Ascending aorta (tissue), 2 donors: ENCODE measurements at regions not wholly inside any gene's neighbourhood (a gene's known extent, or its start where the extent isn't known, plus 50 kb on each side); places are given as distances from the start of the nearest gene placed in this dataset.

Experiments
- DNase-seq, 2 donors: peaks; one replicate each; pipeline ENCODE4 v3.0.0-alpha.2; 2019; ENCODE audit warnings: low spot score in 2 of 2
- H3K27ac ChIP-seq, 2 donors: fragments of 200-600 bp; sonication (generic); one replicate each; pipeline ENCODE4 v1.5.1; 2016 to 2017; ENCODE audit warnings: mild to moderate bottlenecking in 1 of 2
- H3K27me3 ChIP-seq: fragments of 200-600 bp; sonication (generic); one replicate; pipeline ENCODE4 v1.5.1; 2017
- H3K36me3 ChIP-seq, 2 donors: fragments of 200-600 bp; sonication (generic); one replicate each; pipeline ENCODE4 v1.5.1; 2016
- H3K4me1 ChIP-seq, 2 donors: fragments of 200-600 bp; sonication (generic); one replicate each; pipeline ENCODE4 v1.5.1; 2016 to 2017; ENCODE audit warnings: mild to moderate bottlenecking in 1 of 2
- H3K4me3 ChIP-seq, 2 donors: fragments of 200-600 bp; sonication (generic); one replicate each; pipeline ENCODE4 v1.5.1; 2016 to 2017; ENCODE audit warnings: mild to moderate bottlenecking in 1 of 2
- H3K9me3 ChIP-seq, 2 donors: fragments of 200-600 bp; sonication (generic); one replicate each; pipeline ENCODE4 v1.5.1; 2016
- CTCF ChIP-seq, 3 experiments: fragments of 200-600 bp in 2 of 3; fragments of 450-650 bp in 1 of 3; sonication (generic) in 2 of 3; IDR thresholded peaks; one replicate each; pipeline ENCODE4 v1.5.1; 2016 to 2019; ENCODE audit warnings: antibody characterized with exemption in 3 of 3, mild to moderate bottlenecking in 1 of 3, moderate library complexity in 1 of 3
- intact Hi-C: fragments of 100-400 bp; cut with DNase I; formaldehyde crosslinking; loops from one replicate; pipeline ENCODE4 v1.15.1; 2023

- H3K4me3 ChIP-seq = no peak overlapping the region
- no peaks in the 10 kb centered on the region for H3K4me1 ChIP-seq
- H3K36me3 ChIP-seq = no peaks in the 10 kb centered on the region
- no peaks in the 10 kb centered on the region for H3K27me3 ChIP-seq
- no peak for DNase-seq
- intact Hi-C loops = no loop called here
- H3K9me3 ChIP-seq = peaks cover 0 to 7% of the 10 kb centered on the region in 2 donors
- H3K27ac ChIP-seq = no peak overlapping the region
- no peak for TF ChIP-seq CTCF (IDR thresholded peaks at IDR 0.05)
Measured at GRCh38 chr2:139645617-139646016, 865.4 kb upstream of the NXPH2 start.

- no peaks in the 10 kb centered on the region for H3K36me3 ChIP-seq
- no peaks in the 10 kb centered on the region for H3K27me3 ChIP-seq
- TF ChIP-seq CTCF (IDR thresholded peaks at IDR 0.05) = no peak
- intact Hi-C loops = no loop called here
- no peak overlapping the region for H3K4me3 ChIP-seq
- no peaks in the 10 kb centered on the region for H3K4me1 ChIP-seq
- DNase-seq = no peak
- H3K27ac ChIP-seq = no peak overlapping the region
- H3K9me3 ChIP-seq = peaks cover 0 to 7% of the 10 kb centered on the region in 2 donors
Measured at GRCh38 chr2:139643139-139643538, 862.9 kb upstream of the NXPH2 start.

- H3K27me3 ChIP-seq = no peaks in the 10 kb centered on the region
- TF ChIP-seq CTCF (IDR thresholded peaks at IDR 0.05) = no peak
- H3K4me1 ChIP-seq = no peaks in the 10 kb centered on the region
- no peak overlapping the region for H3K4me3 ChIP-seq
- H3K27ac ChIP-seq = no peak overlapping the region
- no peaks in the 10 kb centered on the region for H3K36me3 ChIP-seq
- intact Hi-C loops = no loop called here
- no peaks in the 10 kb centered on the region for H3K9me3 ChIP-seq
- DNase-seq = no peak
Measured at GRCh38 chr2:139631966-139632365, 851.8 kb upstream of the NXPH2 start.

DNA sequence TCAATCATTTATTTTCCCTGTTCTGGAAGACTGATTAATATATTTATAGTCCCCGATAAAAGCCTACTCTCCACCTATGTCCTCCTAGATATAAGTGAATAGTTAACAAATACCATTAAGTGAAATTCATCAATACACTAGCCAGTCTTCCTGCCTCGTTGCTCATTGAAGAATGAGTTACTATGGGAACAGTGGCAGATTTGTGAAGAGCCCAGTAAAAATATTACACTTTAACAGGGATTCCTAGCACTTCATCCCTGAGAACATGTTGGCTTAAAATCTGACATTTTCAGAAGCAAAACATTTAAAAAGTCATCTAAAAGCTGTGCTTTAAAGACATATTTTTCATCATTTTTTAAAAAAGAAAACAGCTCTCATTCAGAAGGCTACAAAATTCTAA, 848.7 kb upstream of the NXPH2 start:
- H3K36me3 ChIP-seq = no peaks in the 10 kb centered on the region
- no peak for TF ChIP-seq CTCF (IDR thresholded peaks at IDR 0.05)
- no peak overlapping the region for H3K4me3 ChIP-seq
- no peak for DNase-seq
- no peaks in the 10 kb centered on the region for H3K4me1 ChIP-seq
- H3K9me3 ChIP-seq = no peaks in the 10 kb centered on the region
- H3K27me3 ChIP-seq = no peaks in the 10 kb centered on the region
- H3K27ac ChIP-seq = no peak overlapping the region
- intact Hi-C loops = no loop called here

GRCh38 chr2:139626128-139626527, 845.9 kb upstream of the NXPH2 start:
- H3K4me3 ChIP-seq = no peak overlapping the region
- TF ChIP-seq CTCF (IDR thresholded peaks at IDR 0.05) = no peak
- intact Hi-C loops = no loop called here
- H3K36me3 ChIP-seq = no peaks in the 10 kb centered on the region
- H3K4me1 ChIP-seq = no peaks in the 10 kb centered on the region
- no peak for DNase-seq
- no peaks in the 10 kb centered on the region for H3K9me3 ChIP-seq
- no peak overlapping the region for H3K27ac ChIP-seq
- H3K27me3 ChIP-seq = no peaks in the 10 kb centered on the region

- no peaks in the 10 kb centered on the region for H3K36me3 ChIP-seq
- no peak overlapping the region for H3K4me3 ChIP-seq
- peaks cover 0 to 4% of the 10 kb centered on the region in 2 donors for H3K9me3 ChIP-seq
- no peak for DNase-seq
- no peaks in the 10 kb centered on the region for H3K27me3 ChIP-seq
- TF ChIP-seq CTCF (IDR thresholded peaks at IDR 0.05) = no peak
- intact Hi-C loops = no loop called here
- H3K27ac ChIP-seq = no peak overlapping the region
- H3K4me1 ChIP-seq = no peaks in the 10 kb centered on the region
Measured at GRCh38 chr2:139622691-139623090, 842.5 kb upstream of the NXPH2 start.
